ENCODE measurements at regions not wholly inside any gene's neighbourhood (a gene's known extent, or its start where the extent isn't known, plus 50 kb on each side); places are given as distances from the start of the nearest gene placed in this dataset.
A peak's percentile ranks its signal among the peaks of the same experiment; 100 is the strongest.

DNA sequence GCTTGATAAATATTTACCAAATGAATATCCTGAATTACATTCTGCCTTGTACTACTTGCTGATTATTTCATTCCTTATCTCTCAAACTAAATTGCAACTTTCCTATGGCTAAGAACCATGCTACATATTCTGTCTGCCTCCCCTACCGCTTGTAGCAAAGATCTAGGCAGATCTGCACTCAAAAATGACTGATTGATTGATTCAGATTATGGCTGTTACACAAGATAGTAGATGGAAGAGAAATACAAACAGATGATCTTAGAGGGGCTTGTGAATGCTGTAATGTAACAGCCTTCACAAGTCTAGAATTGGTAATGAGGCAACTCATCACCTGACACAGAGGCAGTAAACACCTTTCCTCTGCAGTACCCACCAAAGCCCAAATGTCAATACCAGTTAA lies 446.1 kb downstream of the PRELID2 start:
- CTCF ChIA-PET, result no interaction called here
- intact Hi-C loops (cut with micrococcal nuclease; ENCODE audit: unreplicated experiment), result no loop called here
- no TSS peak for BruUV-seq (replicated peaks)

DNA sequence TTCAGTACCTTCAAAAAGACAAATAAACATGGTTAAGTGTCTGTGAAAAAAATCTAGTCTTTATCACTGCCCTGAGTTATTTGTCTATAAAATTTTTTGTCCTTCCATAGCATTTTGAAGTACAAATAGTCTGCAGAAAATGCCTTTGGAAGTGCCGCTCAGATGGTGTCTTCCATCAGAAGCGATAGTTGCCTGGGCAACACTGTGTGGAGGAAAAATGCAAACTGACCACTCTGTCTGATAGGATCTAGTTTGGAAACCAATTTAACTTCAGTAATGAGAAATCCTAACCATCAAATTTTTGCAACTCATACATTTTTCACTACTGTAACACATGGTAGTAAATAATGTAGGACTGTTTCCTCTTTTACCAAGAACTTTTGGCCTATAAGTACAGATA lies 449.9 kb downstream of the PRELID2 start:
- CTCF ChIA-PET, result no interaction called here
- Histone ChIP-seq H3K27ac (ENCODE audit: low read depth, low read length, poor library complexity, severe bottlenecking) (no peak overlapping the region), H3K4me3 (ENCODE audit: low read depth, low read length, poor library complexity, severe bottlenecking) (no peak overlapping the region), H3K36me3 (ENCODE audit: insufficient read depth, low read length, poor library complexity, severe bottlenecking) (no peaks in the 10 kb centered on the region), H3K4me1 (ENCODE audit: insufficient read depth, low read length, poor library complexity, severe bottlenecking) (no peaks in the 10 kb centered on the region), H3K9me3 (ENCODE audit: low read depth, low read length, poor library complexity, severe bottlenecking) (peaks cover 5% of the 10 kb centered on the region), H3K27me3 (replicated peaks; ENCODE audit: insufficient read depth, low read depth, low read length, poor library complexity) (no peaks in the 10 kb centered on the region)
- intact Hi-C loops (cut with micrococcal nuclease; ENCODE audit: unreplicated experiment), result no loop called here
- POLR2A ChIA-PET (ENCODE audit: low non-redundant PET), result no interaction called here
- no peak for TF ChIP-seq CTCF (conservative IDR thresholded peaks at IDR 0.05; ENCODE audit: low read depth, low read length)
- TF ChIP-seq EZH2 (IDR thresholded peaks at IDR 0.05; ENCODE audit: borderline replicate concordance, low read depth, low read length, poor library complexity, severe bottlenecking), result no peak
- DNase-seq (ENCODE audit: low spot score), result no peak
- no TSS peak for BruUV-seq (replicated peaks)

More for the DNA sequence above, 446.1 kb downstream of the PRELID2 start:
- Histone ChIP-seq H3K27ac (ENCODE audit: low read depth, low read length, poor library complexity, severe bottlenecking) (no peak overlapping the region), H3K36me3 (ENCODE audit: insufficient read depth, low read length, poor library complexity, severe bottlenecking) (no peaks in the 10 kb centered on the region), H3K27me3 (replicated peaks; ENCODE audit: insufficient read depth, low read depth, low read length, poor library complexity) (no peaks in the 10 kb centered on the region), H3K9me3 (ENCODE audit: low read depth, low read length, poor library complexity, severe bottlenecking) (no peaks in the 10 kb centered on the region), H3K4me1 (ENCODE audit: insufficient read depth, low read length, poor library complexity, severe bottlenecking) (no peaks in the 10 kb centered on the region), H3K4me3 (ENCODE audit: low read depth, low read length, poor library complexity, severe bottlenecking) (no peak overlapping the region)
- POLR2A ChIA-PET (ENCODE audit: low non-redundant PET), result no interaction called here
- no peak for DNase-seq (ENCODE audit: low spot score)
- TF ChIP-seq EZH2 (IDR thresholded peaks at IDR 0.05; ENCODE audit: borderline replicate concordance, low read depth, low read length, poor library complexity, severe bottlenecking), result no peak

- intact Hi-C loops (cut with micrococcal nuclease; ENCODE audit: unreplicated experiment), result no loop called here
- no peak for TF ChIP-seq CTCF (conservative IDR thresholded peaks at IDR 0.05; ENCODE audit: low read depth, low read length)
- no peak for TF ChIP-seq EZH2 (IDR thresholded peaks at IDR 0.05; ENCODE audit: borderline replicate concordance, low read depth, low read length, poor library complexity, severe bottlenecking)
- ChIA-PET CTCF (no interaction called here), POLR2A (ENCODE audit: low non-redundant PET) (no interaction called here)
- Histone ChIP-seq H3K4me1 (ENCODE audit: insufficient read depth, low read length, poor library complexity, severe bottlenecking) (no peaks in the 10 kb centered on the region), H3K4me3 (ENCODE audit: low read depth, low read length, poor library complexity, severe bottlenecking) (no peak overlapping the region), H3K27ac (ENCODE audit: low read depth, low read length, poor library complexity, severe bottlenecking) (no peak overlapping the region), H3K27me3 (replicated peaks; ENCODE audit: insufficient read depth, low read depth, low read length, poor library complexity) (no peaks in the 10 kb centered on the region), H3K36me3 (ENCODE audit: insufficient read depth, low read length, poor library complexity, severe bottlenecking) (no peaks in the 10 kb centered on the region), H3K9me3 (ENCODE audit: low read depth, low read length, poor library complexity, severe bottlenecking) (peaks cover 34% of the 10 kb centered on the region)
- no peak for DNase-seq (ENCODE audit: low spot score)
- BruUV-seq (replicated peaks), result no TSS peak
Observed at GRCh38 chr5:145378226-145378625, 456.9 kb downstream of the PRELID2 start.

DNA sequence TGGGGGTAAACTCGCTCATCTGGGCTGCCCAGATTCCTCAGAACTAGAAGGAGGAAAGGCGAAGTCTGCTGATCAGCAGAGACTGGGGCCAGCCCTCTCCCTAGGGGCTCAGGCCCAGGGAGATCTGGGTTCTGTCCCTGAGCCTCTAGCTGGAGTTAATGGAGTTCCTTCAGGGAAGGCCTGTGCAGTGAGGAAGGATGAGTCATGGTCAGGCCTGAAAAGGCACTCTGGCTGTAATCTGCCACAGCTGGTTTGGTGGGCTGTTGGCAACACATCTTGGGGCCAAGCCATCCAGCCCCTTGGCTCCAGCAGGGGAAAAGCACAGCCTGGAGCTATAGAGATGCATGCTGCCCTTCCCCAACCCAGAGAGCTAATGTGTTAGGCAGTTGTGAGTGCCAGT lies 459.6 kb downstream of the PRELID2 start:
- Histone ChIP-seq H3K4me1 (ENCODE audit: insufficient read depth, low read length, poor library complexity, severe bottlenecking) (no peaks in the 10 kb centered on the region), H3K36me3 (ENCODE audit: insufficient read depth, low read length, poor library complexity, severe bottlenecking) (no peaks in the 10 kb centered on the region), H3K27me3 (replicated peaks; ENCODE audit: insufficient read depth, low read depth, low read length, poor library complexity) (no peaks in the 10 kb centered on the region), H3K9me3 (ENCODE audit: low read depth, low read length, poor library complexity, severe bottlenecking) (peaks cover 29% of the 10 kb centered on the region), H3K4me3 (ENCODE audit: low read depth, low read length, poor library complexity, severe bottlenecking) (no peak overlapping the region), H3K27ac (ENCODE audit: low read depth, low read length, poor library complexity, severe bottlenecking) (no peak overlapping the region)
- DNase-seq (ENCODE audit: low spot score), result peak; percentile 17
- ChIA-PET POLR2A (ENCODE audit: low non-redundant PET) (no interaction called here), CTCF (no interaction called here)
- intact Hi-C loops (cut with micrococcal nuclease; ENCODE audit: unreplicated experiment), result no loop called here
- no TSS peak for BruUV-seq (replicated peaks)
- no peak for TF ChIP-seq CTCF (conservative IDR thresholded peaks at IDR 0.05; ENCODE audit: low read depth, low read length)

Data from A673 (cell line).